GM10266 (cell line): ENCODE measurements at regions not wholly inside any gene's neighbourhood (a gene's known extent, or its start where the extent isn't known, plus 50 kb on each side); places are given as distances from the start of the nearest gene placed in this dataset.

Source experiments
- DNase-seq: peaks from one replicate; pipeline ENCODE4 v3.0.0; 2012; ENCODE audit errors: extremely low spot score
- TF ChIP-seq, protein P1 (sequence below): IDR thresholded peaks from 2 replicates; pipeline ENCODE4 v1.5.1; 2012; ENCODE audit warnings: mild to moderate bottlenecking, low read depth; ENCODE audit not compliant: control insufficient read depth, insufficient read depth; ENCODE audit errors: missing control alignments

DNA sequence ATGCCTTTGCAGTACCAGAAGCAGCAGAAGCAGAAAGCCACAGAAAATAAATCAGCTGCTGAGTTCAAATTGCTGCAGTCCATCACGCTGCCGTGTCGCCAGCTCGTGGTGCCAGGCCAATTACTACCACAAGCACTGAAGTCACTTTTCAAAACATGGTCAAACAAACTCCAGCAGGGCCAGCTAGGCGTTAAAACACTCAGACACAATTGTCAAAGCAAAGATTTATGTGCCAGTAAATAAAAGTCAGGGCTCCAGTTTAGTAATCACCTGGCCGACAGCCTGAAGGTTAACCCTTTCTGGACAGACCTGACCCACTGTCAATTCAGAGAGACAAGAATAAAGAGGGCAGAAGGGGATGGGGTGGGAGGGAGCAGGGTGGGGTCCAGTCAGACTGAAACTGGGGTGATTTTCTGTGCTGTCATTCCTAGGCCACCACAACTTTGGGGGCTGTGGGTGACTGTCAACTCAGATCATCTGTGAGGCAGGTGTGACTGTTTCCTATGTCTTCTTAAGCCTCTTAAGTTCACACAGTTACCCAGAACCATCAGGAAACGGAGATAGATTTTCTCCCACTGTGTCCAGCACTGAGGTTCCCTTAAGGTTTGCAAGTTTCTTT, 109.8 kb upstream of the FUT8 start:
- TF ChIP-seq, protein P1, sequence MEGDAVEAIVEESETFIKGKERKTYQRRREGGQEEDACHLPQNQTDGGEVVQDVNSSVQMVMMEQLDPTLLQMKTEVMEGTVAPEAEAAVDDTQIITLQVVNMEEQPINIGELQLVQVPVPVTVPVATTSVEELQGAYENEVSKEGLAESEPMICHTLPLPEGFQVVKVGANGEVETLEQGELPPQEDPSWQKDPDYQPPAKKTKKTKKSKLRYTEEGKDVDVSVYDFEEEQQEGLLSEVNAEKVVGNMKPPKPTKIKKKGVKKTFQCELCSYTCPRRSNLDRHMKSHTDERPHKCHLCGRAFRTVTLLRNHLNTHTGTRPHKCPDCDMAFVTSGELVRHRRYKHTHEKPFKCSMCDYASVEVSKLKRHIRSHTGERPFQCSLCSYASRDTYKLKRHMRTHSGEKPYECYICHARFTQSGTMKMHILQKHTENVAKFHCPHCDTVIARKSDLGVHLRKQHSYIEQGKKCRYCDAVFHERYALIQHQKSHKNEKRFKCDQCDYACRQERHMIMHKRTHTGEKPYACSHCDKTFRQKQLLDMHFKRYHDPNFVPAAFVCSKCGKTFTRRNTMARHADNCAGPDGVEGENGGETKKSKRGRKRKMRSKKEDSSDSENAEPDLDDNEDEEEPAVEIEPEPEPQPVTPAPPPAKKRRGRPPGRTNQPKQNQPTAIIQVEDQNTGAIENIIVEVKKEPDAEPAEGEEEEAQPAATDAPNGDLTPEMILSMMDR, result no peak
- DNase-seq, result peak; percentile 55

DNA sequence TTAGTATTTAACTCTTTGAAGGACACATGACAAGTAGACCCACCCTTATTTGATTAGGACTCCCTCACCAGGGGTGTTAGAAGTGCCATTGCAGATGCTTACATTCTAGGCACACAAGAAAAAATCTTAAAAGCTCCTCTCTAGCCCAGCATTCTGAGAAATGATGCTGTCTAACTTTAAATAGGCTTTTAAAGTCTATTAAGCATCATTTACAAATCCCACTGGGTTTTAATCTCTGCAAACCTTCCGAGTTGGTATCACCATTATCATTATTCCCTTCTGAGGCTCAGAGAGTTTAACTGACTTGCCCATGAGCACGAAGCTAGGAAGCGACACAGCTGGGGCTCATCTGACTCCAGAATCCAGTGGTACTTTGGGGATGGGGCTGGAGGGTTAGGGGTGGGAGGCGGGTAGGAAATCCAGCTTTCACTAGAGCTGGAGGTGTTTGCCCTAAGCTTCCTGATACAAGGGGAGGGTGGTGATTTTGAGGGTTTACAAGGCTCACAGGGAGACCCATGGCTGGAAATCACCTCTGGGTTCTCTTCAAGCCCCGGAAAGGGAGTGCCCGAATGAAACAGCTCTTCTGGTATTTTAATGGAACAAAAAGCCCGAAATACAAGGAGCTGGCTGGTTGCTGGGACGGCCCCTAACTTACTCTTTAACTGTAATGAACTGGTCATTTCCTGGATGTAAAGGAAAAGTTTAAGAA, 109.2 kb upstream of the FUT8 start:
- no peak for DNase-seq

DNA sequence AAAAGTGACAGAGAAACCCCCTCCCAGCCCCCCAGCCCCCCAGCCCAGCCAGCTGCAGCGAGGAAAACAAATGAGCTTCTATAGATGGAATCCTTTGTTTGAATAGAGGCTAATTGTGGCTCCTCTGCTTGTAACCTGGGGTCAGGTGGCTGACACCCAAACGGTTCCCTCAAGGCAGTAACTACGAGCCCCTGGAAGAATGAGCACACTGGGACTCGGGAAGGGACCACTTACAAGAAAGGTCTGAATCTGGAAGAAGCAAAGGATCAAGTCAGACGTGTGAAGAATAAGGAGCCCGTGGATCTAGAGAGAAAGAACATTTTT, 108.7 kb upstream of the FUT8 start:
- TF ChIP-seq, protein P1, result no peak
- DNase-seq, result no peak

More for the DNA sequence above, 109.2 kb upstream of the FUT8 start:
- TF ChIP-seq, protein P1, result no peak

DNA sequence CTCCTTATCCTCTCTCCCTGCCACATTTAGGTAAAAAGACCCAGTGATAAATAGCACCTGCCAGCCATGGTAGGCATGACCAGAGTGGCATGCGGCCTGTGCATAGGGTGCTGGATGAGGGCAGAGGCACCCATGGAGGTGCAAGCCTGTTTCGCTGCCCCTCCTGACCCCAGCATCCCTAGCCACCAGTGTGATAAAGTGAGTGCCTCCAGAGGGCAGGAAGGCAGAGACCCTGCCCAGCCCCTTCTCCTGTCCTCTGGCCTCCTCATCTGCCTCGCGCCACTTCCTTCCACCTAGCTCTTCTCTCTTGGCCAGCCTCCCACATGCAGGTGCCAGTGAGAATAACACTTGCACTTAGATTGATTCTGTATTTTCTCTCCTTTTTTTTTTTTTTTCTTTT, 108.3 kb upstream of the FUT8 start:
- DNase-seq, result no peak
- TF ChIP-seq, protein P1, result no peak

DNA sequence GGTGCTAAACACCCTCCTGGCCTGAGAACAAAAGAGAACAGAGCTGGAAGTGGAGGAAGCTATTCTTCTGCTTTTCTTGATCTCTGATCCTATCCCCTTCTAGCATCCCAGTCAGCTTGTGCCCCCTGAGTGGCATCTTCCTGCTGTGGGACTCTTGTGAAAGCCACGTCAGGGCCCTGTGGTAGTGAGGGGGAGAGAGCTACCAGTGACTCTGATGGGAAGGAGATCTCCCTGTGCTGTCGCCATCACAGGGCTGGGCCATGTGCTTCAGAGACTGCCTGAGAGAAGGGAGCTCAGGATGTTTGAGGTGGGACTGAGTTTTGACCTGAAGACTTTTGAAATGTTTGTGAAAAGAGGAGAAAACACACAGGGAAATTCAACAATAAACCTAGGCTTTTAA, 107.6 kb upstream of the FUT8 start:
- DNase-seq, result no peak
- TF ChIP-seq, protein P1, result no peak

DNA sequence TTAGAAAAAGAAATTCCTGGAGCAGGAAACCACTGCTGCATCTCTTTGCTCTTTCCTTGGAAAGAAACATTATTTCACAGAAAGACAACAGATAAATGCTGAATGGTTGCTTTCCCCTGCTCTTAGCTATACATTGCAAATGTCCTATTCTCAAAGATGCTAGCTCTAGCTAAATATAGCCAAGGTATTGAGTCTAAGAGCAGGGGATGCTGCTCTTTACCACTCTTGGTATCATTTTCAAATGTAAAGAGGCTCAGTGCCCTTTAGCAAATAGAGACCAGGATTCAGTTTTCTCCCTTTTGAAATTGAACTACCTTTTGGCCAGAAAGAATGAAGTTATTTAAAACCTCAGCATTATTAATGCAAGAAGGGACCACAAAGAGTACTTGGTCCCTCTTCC, 104.0 kb upstream of the FUT8 start:
- TF ChIP-seq, protein P1, result no peak
- no peak for DNase-seq

DNA sequence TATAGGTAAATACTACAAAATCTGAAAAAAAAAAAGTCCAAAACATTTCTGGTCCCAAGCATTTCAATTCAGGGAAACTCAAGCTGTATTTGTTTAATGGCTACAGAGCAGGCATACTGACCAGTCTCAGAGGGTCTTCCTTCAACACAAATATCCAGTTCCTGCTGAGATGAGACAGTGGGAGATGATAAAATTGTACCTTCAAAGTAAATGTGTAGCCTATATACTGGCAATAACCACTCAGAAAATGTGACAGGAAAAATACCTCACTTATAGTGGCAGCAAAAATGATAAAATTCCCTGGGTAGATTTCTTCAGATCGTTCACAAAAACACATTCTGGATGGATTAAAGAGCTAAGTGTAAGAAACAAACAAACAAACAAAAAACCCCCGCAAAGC, 102.0 kb upstream of the FUT8 start:
- TF ChIP-seq, protein P1, result no peak
- no peak for DNase-seq
